ENCODE measurements at regions not wholly inside any gene's neighbourhood (a gene's known extent, or its start where the extent isn't known, plus 50 kb on each side); places are given as distances from the start of the nearest gene placed in this dataset.

DNA sequence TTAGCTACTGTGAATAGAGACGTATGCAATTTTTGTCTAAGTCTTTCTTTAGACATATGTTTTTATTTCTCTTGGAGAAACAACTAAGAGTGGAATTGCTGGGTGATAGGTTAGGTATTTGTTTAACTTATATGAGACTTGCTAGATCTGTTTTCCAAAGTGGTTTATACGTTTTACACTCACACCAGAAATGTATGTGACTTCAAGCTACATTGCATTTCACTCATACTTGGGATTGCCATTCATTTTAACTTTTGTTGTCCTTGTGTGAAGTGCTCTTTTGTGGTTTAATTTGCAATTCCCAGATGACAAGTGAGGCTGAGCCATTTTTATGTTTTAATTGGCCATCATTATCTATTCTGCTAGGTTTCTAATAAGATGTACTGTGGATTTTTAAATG is 817.2 kb downstream of the GLUD2 start:
- TF ChIP-seq CTCF (IDR thresholded peaks at IDR 0.05) (no peak), POLR2A (IDR thresholded peaks at IDR 0.05) (no peak)

Data from testis (tissue), 2 donors.